Right renal pelvis (tissue), 4 donors: ENCODE measurements at regions not wholly inside any gene's neighbourhood (a gene's known extent, or its start where the extent isn't known, plus 50 kb on each side); places are given as distances from the start of the nearest gene placed in this dataset.
"Not testable (repeated sequence)": the region's sequence is repeated elsewhere in the genome, so short reads cannot be mapped to it uniquely, and the experiment has no call there.

Source experiments
- DNase-seq, 4 donors: peaks; one replicate each; pipeline ENCODE4 v3.0.0-alpha.2; 2013; ENCODE audit warnings: low read depth in 4 of 4, low spot score in 3 of 4, missing footprints in 1 of 4

- DNase-seq, result no peak
Observed at GRCh38 chrX:5314148-5314547, 914.5 kb downstream of the NLGN4X start.

DNA sequence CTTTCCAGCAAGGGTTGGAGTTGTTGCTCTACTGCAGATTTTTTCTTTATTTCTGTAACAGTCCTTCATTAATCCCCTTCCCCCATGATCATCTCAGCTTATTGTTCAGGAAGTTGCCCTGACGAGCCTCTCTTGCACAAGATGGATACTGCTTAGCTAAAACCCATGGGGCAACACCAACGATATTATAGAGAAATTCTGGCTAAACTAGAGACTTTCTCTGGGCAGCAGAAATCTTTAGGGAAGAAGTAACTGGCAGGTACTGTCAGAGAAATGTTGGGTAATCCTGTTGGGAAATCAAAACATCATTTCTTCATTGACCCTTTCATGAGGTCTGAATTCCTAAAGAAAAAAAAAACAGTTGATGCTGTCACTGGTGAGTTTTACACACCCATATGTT lies 921.3 kb downstream of the NLGN4X start:
- no peak for DNase-seq

DNA sequence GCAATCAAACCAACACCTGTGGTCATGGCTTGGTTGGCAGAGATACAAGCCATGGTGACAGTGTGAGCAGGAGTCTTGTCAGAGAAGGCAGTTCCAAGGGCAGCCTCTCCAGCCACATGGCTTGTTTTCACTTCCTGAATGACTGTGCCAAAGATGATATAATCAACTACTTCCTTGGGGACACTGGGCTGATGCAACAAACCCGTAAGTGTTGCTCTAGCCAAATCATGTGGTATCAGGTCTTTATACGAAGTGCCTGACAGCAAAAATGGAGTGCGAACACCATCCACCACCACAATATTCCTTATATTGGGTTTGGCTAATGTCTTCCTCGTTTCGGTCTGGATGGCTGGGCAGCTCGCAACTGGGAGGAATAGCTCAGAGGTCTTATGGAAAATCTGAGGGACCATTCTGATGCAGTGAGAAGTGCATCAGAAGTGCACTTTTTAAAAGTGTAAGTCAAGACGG lies 922.0 kb downstream of the NLGN4X start:
- no peak for DNase-seq

GRCh38 chrX:5305452-5305851 lies 923.2 kb downstream of the NLGN4X start:
- DNase-seq, result no peak

DNA sequence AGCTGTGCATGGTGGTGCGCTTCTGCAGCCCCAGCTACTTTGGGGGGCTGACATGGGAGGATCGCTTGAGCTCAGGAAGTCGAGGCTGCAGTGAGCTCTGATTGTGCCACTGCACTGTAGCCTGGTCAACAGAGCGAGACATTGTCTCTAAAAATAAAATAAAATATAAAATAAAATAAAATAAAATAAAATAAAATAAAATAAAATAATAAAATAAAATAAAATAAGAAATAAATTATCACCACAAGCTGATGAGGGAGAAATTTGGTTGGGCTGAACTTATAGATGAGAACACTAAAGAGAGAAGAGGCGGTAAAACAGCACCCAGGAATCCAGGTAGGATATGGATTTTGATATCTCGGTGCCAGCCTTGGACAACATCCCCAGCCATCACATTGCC lies 933.7 kb downstream of the NLGN4X start:
- no peak for DNase-seq

DNA sequence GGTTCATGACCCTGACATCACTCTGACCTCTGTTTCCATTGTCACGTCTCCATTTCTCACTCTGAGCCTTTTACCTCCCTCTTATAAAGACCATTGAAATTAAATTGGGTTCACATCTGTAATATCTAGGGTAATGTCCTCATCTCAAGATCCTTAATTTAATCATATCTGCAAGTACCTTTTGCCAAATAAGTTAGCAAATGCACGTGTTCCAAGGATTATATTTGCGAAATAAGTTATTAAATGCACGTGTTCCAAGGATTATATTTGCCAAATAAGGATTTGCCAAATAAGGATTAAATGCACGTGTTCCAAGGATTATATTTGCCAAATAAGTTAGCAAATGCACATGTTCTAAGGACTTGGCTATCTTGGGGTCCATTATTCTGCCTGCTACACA lies 938.0 kb downstream of the NLGN4X start:
- no peak for DNase-seq

DNA sequence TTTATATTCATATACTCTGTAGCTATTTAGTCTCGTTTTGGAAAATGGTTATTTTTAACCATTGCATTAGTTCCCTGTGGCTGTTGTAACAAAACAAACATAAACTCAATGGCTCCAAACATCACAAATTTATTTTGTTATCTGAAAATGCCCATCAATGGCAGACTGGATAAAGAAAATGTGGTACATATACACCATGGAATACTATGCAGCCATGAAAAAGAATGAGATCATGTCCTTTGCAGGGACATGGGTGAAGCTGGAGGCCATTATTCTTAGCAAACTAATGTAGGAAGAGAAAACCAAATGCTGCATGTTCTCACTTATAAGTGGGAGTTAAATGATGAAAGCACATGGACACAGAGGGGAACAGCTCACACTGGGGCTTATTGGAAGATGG lies 938.7 kb downstream of the NLGN4X start:
- DNase-seq, result not testable (repeated sequence)

GRCh38 chrX:5278908-5279307 lies 949.8 kb downstream of the NLGN4X start:
- DNase-seq, result no peak

- no peak for DNase-seq
Observed at GRCh38 chrX:5265324-5265850, 963.3 kb downstream of the NLGN4X start.

DNA sequence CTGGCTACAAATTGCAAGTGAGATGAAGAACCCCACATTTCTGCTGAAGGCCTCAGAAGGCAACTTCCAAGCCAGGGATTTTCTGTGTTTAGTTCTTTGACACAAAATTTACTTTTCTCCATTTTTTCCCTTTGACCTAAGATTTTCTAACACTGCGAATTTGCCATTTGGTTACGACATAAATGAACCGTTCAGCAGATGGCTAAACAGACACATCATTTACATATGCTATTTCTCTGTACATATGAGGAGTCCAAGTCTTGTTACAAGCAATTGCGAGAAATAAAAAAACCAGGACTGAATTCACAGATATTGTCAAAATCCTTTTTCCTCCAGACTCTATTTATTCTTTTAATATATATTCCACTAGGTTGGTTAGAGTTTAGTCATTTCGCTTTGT lies 978.6 kb downstream of the NLGN4X start:
- no peak for DNase-seq

DNA sequence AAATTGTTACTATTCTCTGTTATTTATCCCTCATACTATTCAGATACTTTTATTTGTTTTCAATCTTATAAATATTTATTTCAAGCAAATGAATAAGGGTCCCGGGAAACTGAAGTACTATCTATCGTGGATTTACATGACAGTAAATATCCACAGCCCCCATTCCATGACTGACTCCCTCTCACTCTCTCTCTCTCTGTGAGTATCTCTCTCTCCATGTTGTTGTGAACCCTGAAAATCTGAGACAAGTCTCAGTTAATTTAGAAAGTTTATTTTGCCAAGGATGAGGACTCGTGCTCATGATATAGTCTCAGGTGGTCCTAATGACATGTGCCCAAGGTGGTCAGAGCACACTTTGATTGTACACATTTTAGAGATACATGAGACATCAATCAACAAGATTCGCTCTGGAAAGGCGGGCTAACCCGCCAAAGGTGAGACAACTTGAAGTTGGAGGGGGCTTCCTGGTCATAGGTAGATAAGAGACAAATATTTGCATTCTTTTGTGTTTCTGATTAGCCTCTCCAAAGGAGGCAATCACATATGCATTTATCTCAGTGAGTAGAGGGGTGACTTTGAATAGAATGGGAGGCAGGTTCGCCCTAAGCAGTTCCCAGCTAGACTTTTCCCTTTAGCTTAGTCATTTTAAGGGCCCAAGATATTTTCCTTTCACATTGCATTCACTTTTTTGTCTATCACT lies 986.4 kb downstream of the NLGN4X start:
- DNase-seq, result no peak

DNA sequence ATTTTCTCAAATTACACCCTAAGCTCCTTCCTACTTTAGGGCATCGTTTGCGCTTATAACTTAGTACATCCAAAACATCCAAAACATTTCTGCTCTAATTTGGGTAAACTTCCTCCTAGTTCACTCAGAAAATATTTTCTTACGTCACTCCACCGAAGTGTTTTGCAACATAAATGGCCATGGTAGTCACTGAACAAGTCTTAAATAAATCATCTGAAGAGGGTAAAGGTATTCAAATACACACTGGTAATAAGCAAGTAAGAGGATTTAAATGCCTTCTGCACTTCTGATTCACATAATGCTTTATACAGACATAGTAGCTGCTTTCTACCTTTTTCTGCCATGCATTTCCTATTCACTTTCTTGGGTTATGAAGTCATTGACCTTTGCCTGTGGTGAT lies 991.9 kb downstream of the NLGN4X start:
- no peak for DNase-seq

DNA sequence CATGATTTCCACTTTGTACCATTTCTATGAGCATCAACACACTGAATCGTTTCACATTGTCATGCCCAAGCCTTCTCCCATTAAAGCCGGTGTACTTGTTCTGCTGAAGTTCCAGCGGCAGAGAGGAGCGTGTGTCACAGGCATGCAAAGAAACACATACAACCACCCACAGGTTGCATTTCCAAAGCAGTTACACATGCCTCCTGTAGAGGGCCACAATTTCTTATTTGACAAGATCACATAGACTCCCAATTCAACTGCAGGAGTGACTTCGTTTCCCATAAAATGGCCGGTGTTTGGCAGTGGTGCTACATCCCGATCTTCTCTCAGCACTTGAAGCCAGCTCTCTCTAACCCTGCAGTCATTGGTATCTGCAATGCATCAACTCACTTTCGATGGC lies 992.6 kb downstream of the NLGN4X start:
- no peak for DNase-seq

DNA sequence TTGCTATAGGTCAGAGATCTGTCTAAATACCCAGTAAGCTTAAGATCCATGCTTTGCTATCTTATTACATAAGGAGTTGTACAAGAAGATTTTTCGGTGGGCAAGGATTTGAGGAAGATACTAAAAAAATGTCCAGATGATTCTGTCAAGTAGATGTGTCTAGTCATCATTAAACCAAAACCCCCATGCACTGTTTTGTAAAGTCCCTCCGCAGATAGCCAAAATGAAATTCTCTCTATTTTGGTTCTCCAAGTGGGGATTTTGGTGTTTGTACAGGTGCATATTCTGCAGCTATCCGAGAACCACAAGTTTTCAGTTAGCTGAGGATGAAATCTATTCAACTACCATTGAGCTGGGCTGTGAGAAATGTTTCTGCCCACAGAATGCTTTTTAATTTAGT lies 994.8 kb downstream of the NLGN4X start:
- DNase-seq, result no peak

GRCh38 chrX:5220421-5220820 lies 1008.2 kb downstream of the NLGN4X start:
- no peak for DNase-seq

GRCh38 chrX:5194806-5195205 lies 1033.9 kb downstream of the NLGN4X start:
- DNase-seq, result no peak

- no peak for DNase-seq
Observed at GRCh38 chrX:5180135-5180741, 1048.4 kb downstream of the NLGN4X start.

DNA sequence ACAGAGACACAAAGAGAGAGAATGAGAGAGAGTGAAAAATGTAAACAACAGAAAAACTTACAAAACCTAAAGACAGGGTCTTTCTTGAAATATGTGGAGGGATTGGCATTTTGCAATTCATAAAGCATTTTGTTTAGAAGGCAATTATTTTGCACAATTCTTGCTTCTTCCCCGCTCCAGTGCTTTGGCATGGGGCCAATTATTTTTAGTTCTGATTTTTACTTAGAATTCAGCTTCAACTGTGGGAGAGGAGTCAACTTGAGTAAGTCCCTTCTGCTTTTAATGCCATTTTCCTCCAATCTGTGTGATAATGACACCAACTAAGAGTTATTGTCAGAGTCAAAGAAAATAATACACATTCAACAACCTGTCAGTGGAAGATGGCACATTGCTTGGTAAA lies 1051.9 kb downstream of the NLGN4X start:
- DNase-seq, result no peak

- DNase-seq, result no peak
Observed at GRCh38 chrX:5163663-5164062, 1065.0 kb downstream of the NLGN4X start.

- no peak for DNase-seq
Observed at GRCh38 chrX:5155301-5155700, 1073.4 kb downstream of the NLGN4X start.

- DNase-seq, result no peak
Observed at GRCh38 chrX:5145957-5146356, 1082.7 kb downstream of the NLGN4X start.

DNA sequence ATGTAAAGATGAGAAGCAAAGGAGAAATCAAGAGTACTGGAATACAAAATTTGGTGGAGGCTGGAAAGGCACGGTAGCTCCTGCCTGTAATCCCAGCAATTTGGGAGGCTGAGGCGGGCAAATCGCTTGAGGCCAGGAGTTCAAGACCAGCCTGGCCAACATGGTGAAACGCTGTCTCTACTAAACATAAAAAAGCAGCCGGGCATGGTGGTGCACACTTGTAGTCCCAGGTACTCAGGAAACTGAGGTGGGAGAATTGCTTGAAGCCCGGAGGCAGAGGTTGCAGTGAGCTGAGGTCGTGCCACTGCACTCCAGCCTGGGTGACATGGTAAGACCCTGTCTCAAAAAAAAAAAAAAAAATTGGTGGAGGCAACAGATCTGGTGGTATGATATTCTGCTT lies 1086.0 kb downstream of the NLGN4X start:
- no peak for DNase-seq
